IMR-90 (cell line): ENCODE measurements at regions not wholly inside any gene's neighbourhood (a gene's known extent, or its start where the extent isn't known, plus 50 kb on each side); places are given as distances from the start of the nearest gene placed in this dataset.

Source experiments
- ATAC-seq: fragments of 200-7000 bp; cut with Tn5 transposase; 2 replicates; pipeline ENCODE4 v1.9.1; 2020; ENCODE audit warnings: low read depth, mild to moderate bottlenecking, moderate library complexity
- BruUV-seq: library from RNA; stranded (reverse); fragments of 400-500 nt; replicated peaks from 2 replicates; lab custom pipeline; 2021; lab: Mats Ljungman, UMichigan
- CTCF ChIA-PET: fragments of 300-600 bp; formaldehyde crosslinking; extraction: SDS; loops from one replicate; lab custom pipeline; 2021; ENCODE audit warnings: antibody characterized with exemption; lab: Yijun Ruan, JAX
- POLR2A ChIA-PET: fragments of 300-600 bp; sonication (Branson Sonifier 250); formaldehyde crosslinking; loops from one replicate; lab custom pipeline; 2022; ENCODE audit warnings: antibody characterized with exemption; ENCODE audit not compliant: unreplicated experiment; lab: Charles Lee
- DNase-seq: peaks from one replicate; pipeline ENCODE4 v3.0.0; 2013
- H2AFZ ChIP-seq: replicated peaks from 2 replicates; pipeline ENCODE3; 2013; ENCODE audit warnings: low read length, mild to moderate bottlenecking; ENCODE audit not compliant: poor library complexity
- H2AK5ac ChIP-seq: 2 replicates; pipeline ENCODE4 v1.6.1; 2013; ENCODE audit warnings: low read depth, low read length, inconsistent platforms
- H2AK9ac ChIP-seq: replicated peaks from 2 replicates; pipeline ENCODE3; 2013; ENCODE audit warnings: mild to moderate bottlenecking, low read depth, low read length, moderate library complexity; ENCODE audit not compliant: poor library complexity
- H2BK120ac ChIP-seq: 2 replicates; pipeline ENCODE4 v1.6.1; 2013; ENCODE audit warnings: low read depth, low read length, inconsistent platforms
- H2BK15ac ChIP-seq: 3 replicates; pipeline ENCODE4 v1.6.1; 2013; ENCODE audit warnings: low read depth, low read length, inconsistent platforms
- H2BK20ac ChIP-seq: 2 replicates; pipeline ENCODE4 v1.6.1; 2013; ENCODE audit warnings: low read depth, mild to moderate bottlenecking, inconsistent platforms, low read length, moderate library complexity
- H2BK5ac ChIP-seq: 2 replicates; pipeline ENCODE4 v1.6.1; 2013; ENCODE audit warnings: mild to moderate bottlenecking, low read depth, low read length, inconsistent platforms; ENCODE audit not compliant: poor library complexity, severe bottlenecking
- H3K14ac ChIP-seq: replicated peaks from 2 replicates; pipeline ENCODE4 v1.6.1; 2013; ENCODE audit warnings: low read depth, low read length, inconsistent platforms
- H3K18ac ChIP-seq: 2 replicates; pipeline ENCODE4 v1.6.1; 2013; ENCODE audit warnings: low read depth, low read length, control low read depth
- H3K23ac ChIP-seq: 2 replicates; pipeline ENCODE4 v1.6.1; 2013; ENCODE audit warnings: low read depth, low read length, inconsistent platforms
- H3K27ac ChIP-seq: 2 replicates; pipeline ENCODE4 v1.5.1; 2013; ENCODE audit warnings: mild to moderate bottlenecking, control low read depth, low read length; ENCODE audit not compliant: insufficient read depth
- H3K27me3 ChIP-seq: 2 replicates; pipeline ENCODE4 v1.6.1; 2013; ENCODE audit warnings: low read length; ENCODE audit not compliant: control insufficient read depth, insufficient read depth
- H3K36me3 ChIP-seq: 2 replicates; pipeline ENCODE4 v1.6.1; 2013; ENCODE audit warnings: low read length, mixed read lengths; ENCODE audit not compliant: control insufficient read depth, insufficient read depth
- H3K4ac ChIP-seq: 2 replicates; pipeline ENCODE4 v1.6.1; 2013; ENCODE audit warnings: low read depth, low read length, inconsistent platforms
- H3K4me1 ChIP-seq: 2 replicates; pipeline ENCODE4 v1.6.1; 2013; ENCODE audit warnings: low read length, mixed read lengths; ENCODE audit not compliant: control insufficient read depth, insufficient read depth
- H3K4me2 ChIP-seq: 2 replicates; pipeline ENCODE4 v1.6.1; 2013; ENCODE audit warnings: low read depth, mild to moderate bottlenecking, control low read depth, low read length, moderate library complexity
- H3K4me3 ChIP-seq: 2 replicates; pipeline ENCODE4 v1.5.1; 2013; ENCODE audit warnings: low read depth, mild to moderate bottlenecking, control low read depth, low read length, moderate library complexity; ENCODE audit not compliant: insufficient read depth
- H3K56ac ChIP-seq: 2 replicates; pipeline ENCODE4 v1.6.1; 2013; ENCODE audit warnings: low read length, inconsistent platforms; ENCODE audit not compliant: insufficient read depth; ENCODE audit errors: extremely low read depth
- H3K79me1 ChIP-seq, 2 experiments: 2 replicates each; pipeline ENCODE4 v1.6.1; 2013; ENCODE audit warnings: low read length in 2 of 2, inconsistent platforms in 1 of 2, low read depth in 1 of 2
- H3K9ac ChIP-seq: 2 replicates; pipeline ENCODE4 v1.6.1; 2013; ENCODE audit warnings: low read depth, low read length, control low read depth
- H3K9me1 ChIP-seq: 2 replicates; pipeline ENCODE4 v1.6.1; 2013; ENCODE audit warnings: low read length, inconsistent platforms; ENCODE audit not compliant: insufficient read depth
- H3K9me3 ChIP-seq: 2 replicates; pipeline ENCODE4 v1.6.1; 2013; ENCODE audit warnings: low read length; ENCODE audit not compliant: control insufficient read depth, insufficient read depth
- H4K20me1 ChIP-seq: 2 replicates; pipeline ENCODE4 v1.6.1; 2013; ENCODE audit warnings: low read length, inconsistent platforms; ENCODE audit not compliant: insufficient read depth
- H4K5ac ChIP-seq: 2 replicates; pipeline ENCODE4 v1.6.1; 2013; ENCODE audit warnings: mild to moderate bottlenecking, low read depth, low read length, control low read depth
- H4K8ac ChIP-seq, 2 experiments: 2 replicates each; pipeline ENCODE4 v1.6.1; 2013; ENCODE audit warnings: low read depth in 2 of 2, low read length in 2 of 2, control low read depth in 1 of 2, inconsistent platforms in 1 of 2
- H4K91ac ChIP-seq: 2 replicates; pipeline ENCODE4 v1.6.1; 2013; ENCODE audit warnings: low read depth, low read length, inconsistent platforms; ENCODE audit not compliant: insufficient read depth
- BHLHE40 ChIP-seq: fragments of 150-350 bp; IDR thresholded peaks from 2 replicates; pipeline ENCODE4 v1.6.1; 2016; ENCODE audit warnings: mild to moderate bottlenecking, low read depth, low read length
- CEBPB ChIP-seq: IDR thresholded peaks from 2 replicates; pipeline ENCODE4 v1.6.1; 2012; ENCODE audit warnings: low read depth, low read length, improper control_type of control experiment
- CHD1 ChIP-seq: IDR thresholded peaks from 2 replicates; pipeline ENCODE4 v1.6.1; 2012; ENCODE audit warnings: low read depth, low read length, improper control_type of control experiment
- FOS ChIP-seq: fragments of 150-350 bp; IDR thresholded peaks from 2 replicates; pipeline ENCODE4 v1.6.1; 2016; ENCODE audit warnings: low read depth, low read length
- MAFK ChIP-seq: IDR thresholded peaks from 2 replicates; pipeline ENCODE4 v1.6.1; 2012; ENCODE audit warnings: low read depth, low read length, improper control_type of control experiment
- MAZ ChIP-seq: IDR thresholded peaks from 2 replicates; pipeline ENCODE4 v1.6.1; 2012; ENCODE audit warnings: low read depth, mild to moderate bottlenecking, low read length, improper control_type of control experiment, moderate library complexity, borderline replicate concordance
- MXI1 ChIP-seq: IDR thresholded peaks from 2 replicates; pipeline ENCODE4 v1.6.1; 2012; ENCODE audit warnings: low read depth, mild to moderate bottlenecking, low read length, moderate library complexity, borderline replicate concordance
- NFE2L2 ChIP-seq: fragments of 150-350 bp; IDR thresholded peaks from 2 replicates; pipeline ENCODE4 v1.6.1; 2016; ENCODE audit warnings: low read depth, mild to moderate bottlenecking, low read length
- POLR2A ChIP-seq: IDR thresholded peaks from 2 replicates; pipeline ENCODE4 v1.6.1; 2012; ENCODE audit warnings: mild to moderate bottlenecking, low read depth, low read length
- RAD21 ChIP-seq: IDR thresholded peaks from 2 replicates; pipeline ENCODE4 v1.6.1; 2012; ENCODE audit warnings: low read length, improper control_type of control experiment
- RCOR1 ChIP-seq: IDR thresholded peaks from 2 replicates; pipeline ENCODE4 v1.6.1; 2012; ENCODE audit warnings: mild to moderate bottlenecking, low read length, improper control_type of control experiment; ENCODE audit not compliant: insufficient replicate concordance
- SMC3 ChIP-seq: fragments of 150-350 bp; IDR thresholded peaks from 2 replicates; pipeline ENCODE4 v1.6.1; 2016; ENCODE audit warnings: low read depth, mild to moderate bottlenecking, antibody characterized with exemption, low read length, moderate library complexity
- WGBS, 2 experiments: methylation state at CpG; one replicate each; pipeline versions ENCODE4 v1.1.5 to v1.1.7; 2013; ENCODE audit warnings: missing lambda C conversion rate in 2 of 2; ENCODE audit not compliant: insufficient read length in 1 of 2; ENCODE audit errors: extremely low coverage in 2 of 2; 5-methylcytosine and 5-hydroxymethylcytosine counted together
- dilution Hi-C: fragments of 300-500 bp; cut with HindIII; formaldehyde crosslinking; loops from one replicate; pipeline ENCODE4 v1.14.3; 2018; ENCODE audit warnings: low sequenced_read_pairs; ENCODE audit not compliant: unreplicated experiment
- in situ Hi-C: fragments of 300-500 bp; cut with MboI; formaldehyde crosslinking; loops from 3 replicates; pipeline ENCODE4 v1.14.3; 2019; ENCODE audit warnings: low sequenced_read_pairs, inconsistent platforms, mixed read lengths
- intact Hi-C: fragments of 100-400 bp; cut with micrococcal nuclease; formaldehyde crosslinking; loops from 2 replicates; pipeline ENCODE4 v1.10.0; 2022
- TF ChIP-seq, protein P1 (sequence below): conservative IDR thresholded peaks from 2 replicates; pipeline ENCODE4 v1.5.1; 2012; ENCODE audit warnings: mild to moderate bottlenecking, low read depth, low read length, improper control_type of control experiment

DNA sequence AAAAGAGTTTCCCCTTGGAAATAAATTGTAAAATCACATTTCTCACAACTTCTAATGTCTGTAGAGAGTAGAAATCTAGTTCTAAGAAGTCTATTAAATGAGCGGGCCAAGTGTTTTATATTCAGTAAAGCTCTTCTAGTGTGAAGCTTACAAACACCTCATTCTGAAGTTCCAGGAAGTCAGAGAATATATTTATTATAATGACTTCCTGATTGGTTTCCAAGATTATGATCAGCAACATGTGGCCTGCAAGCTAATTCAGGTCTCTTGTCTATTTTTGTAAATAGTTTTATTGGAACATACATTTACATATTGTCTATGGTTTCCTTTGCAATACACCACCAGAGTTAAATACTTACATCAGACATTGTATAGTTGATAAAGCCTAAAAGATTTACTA lies 603.9 kb downstream of the AMY1C start:
- CTCF ChIA-PET: no interaction called here
- Histone ChIP-seq H3K14ac (no peak overlapping the region), H3K9me3 (peaks cover 2% of the 10 kb centered on the region; the same call in 1 of the 2 replicates), H3K79me1 (no peaks in the 10 kb centered on the region), H2BK20ac (no peak overlapping the region), H2AK9ac (no peak overlapping the region), H4K91ac (no peak overlapping the region), H3K23ac (no peak overlapping the region), H4K5ac (no peak overlapping the region), H3K9me1 (no peaks in the 10 kb centered on the region), H3K36me3 (no peaks in the 10 kb centered on the region), H3K4me2 (no peak overlapping the region), H4K20me1 (no peaks in the 10 kb centered on the region), H3K56ac (no peak overlapping the region), H3K4me3 (no peak overlapping the region), H3K4me1 (no peaks in the 10 kb centered on the region), H3K27ac (no peak overlapping the region), H2AFZ (no peak overlapping the region), H2BK15ac (no peak overlapping the region), H3K27me3 (no peaks in the 10 kb centered on the region), H4K8ac (no peak overlapping the region), H3K4ac (no peak overlapping the region), H3K18ac (no peak overlapping the region), H2BK5ac (no peak overlapping the region), H2BK120ac (no peak overlapping the region), H2AK5ac (no peak overlapping the region), H3K9ac (no peak overlapping the region)
- intact Hi-C loops (no loop called here), in situ Hi-C loops (no loop called here), dilution Hi-C loops (no loop called here)
- ATAC-seq (no peak), DNase-seq (no peak)
- no CpG with 5 or more reads among the region's 1 CpG for WGBS, 2 experiments
- POLR2A ChIA-PET: no interaction called here
- TF ChIP-seq CEBPB (no peak), POLR2A (no peak), MAFK (no peak), SMC3 (no peak), RAD21 (no peak), NFE2L2 (no peak), RCOR1 (no peak), MAZ (no peak), BHLHE40 (no peak), CHD1 (no peak), MXI1 (no peak), FOS (no peak)
- TF ChIP-seq, protein P1, sequence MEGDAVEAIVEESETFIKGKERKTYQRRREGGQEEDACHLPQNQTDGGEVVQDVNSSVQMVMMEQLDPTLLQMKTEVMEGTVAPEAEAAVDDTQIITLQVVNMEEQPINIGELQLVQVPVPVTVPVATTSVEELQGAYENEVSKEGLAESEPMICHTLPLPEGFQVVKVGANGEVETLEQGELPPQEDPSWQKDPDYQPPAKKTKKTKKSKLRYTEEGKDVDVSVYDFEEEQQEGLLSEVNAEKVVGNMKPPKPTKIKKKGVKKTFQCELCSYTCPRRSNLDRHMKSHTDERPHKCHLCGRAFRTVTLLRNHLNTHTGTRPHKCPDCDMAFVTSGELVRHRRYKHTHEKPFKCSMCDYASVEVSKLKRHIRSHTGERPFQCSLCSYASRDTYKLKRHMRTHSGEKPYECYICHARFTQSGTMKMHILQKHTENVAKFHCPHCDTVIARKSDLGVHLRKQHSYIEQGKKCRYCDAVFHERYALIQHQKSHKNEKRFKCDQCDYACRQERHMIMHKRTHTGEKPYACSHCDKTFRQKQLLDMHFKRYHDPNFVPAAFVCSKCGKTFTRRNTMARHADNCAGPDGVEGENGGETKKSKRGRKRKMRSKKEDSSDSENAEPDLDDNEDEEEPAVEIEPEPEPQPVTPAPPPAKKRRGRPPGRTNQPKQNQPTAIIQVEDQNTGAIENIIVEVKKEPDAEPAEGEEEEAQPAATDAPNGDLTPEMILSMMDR: no peak
- BruUV-seq: no TSS peak
